PC-3 (cell line): ENCODE measurements at regions not wholly inside any gene's neighbourhood (a gene's known extent, or its start where the extent isn't known, plus 50 kb on each side); places are given as distances from the start of the nearest gene placed in this dataset.

Experiments
- CTCF ChIP-seq: fragments of 300-600 bp; sonication (generic); conservative IDR thresholded peaks from 2 replicates; pipeline ENCODE4 v1.5.1; 2017; ENCODE audit warnings: antibody characterized with exemption, low read depth, mild to moderate bottlenecking, low read length
- EZH2 ChIP-seq: fragments of 300-600 bp; sonication (generic); IDR thresholded peaks from one replicate; pipeline ENCODE4 v1.6.1; 2017; ENCODE audit warnings: antibody characterized with exemption, mild to moderate bottlenecking, low read length; ENCODE audit not compliant: unreplicated experiment

- TF ChIP-seq EZH2: no peak
- no peak for TF ChIP-seq CTCF
Observed at GRCh38 chr9:24071091-24071490, 245.1 kb upstream of the ELAVL2 start.
